ENCODE measurements at regions not wholly inside any gene's neighbourhood (a gene's known extent, or its start where the extent isn't known, plus 50 kb on each side); places are given as distances from the start of the nearest gene placed in this dataset.
"Not testable (repeated sequence)": the region's sequence is repeated elsewhere in the genome, so short reads cannot be mapped to it uniquely, and the experiment has no call there.

DNA sequence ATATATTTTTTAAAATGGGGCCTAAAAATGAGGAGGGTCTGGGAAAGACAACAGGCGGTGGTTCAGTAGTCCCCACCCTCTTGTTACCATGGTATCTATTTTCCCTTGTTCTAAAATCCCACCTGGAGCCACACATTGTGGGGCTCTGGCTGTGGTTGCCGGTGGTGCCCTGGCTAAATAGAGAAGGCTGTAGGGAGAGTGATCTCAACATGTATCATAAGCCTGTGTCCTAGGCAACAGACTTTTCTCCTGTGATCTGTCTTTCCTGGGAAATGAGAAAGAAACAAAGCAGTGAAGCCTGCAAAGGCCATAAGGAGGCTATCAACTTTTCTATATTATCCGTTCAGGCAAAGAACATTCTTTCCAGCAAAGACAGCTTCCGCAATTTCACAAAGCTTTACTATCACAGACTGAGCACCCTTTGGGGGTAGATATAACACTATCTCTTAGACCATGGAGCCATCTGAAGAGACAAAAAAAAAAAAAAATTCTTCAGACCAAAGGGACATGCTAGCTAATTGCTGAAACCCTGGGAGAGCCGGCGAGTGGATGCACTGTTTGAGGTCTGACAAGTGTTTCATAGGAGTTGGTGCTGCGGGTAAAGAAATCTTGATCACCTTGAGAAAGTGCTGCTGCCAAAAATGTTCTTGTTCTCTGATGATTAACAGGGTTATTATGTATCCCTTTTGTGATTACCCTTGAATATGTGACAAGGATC lies 879.2 kb upstream of the DDX18 start:
- DNase-seq: no peak

DNA sequence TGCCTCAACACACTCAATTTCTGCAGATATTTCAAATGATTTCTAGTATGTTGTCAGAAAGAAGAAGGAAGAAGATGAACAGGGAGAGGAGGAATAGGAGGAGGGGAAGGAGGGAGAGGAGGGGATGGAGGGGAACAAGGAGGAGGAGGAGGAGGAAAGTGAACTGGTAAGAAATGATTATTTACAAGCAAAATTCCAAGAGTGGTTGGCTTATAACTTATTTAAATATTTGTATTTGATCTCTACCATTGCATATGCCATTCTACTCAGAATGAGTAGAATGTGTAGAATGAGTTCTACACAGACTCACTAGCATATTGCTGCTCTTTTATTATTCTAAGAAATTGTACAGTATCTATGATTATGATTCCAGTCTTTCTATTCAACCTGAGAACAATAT lies 866.2 kb upstream of the DDX18 start:
- DNase-seq: no peak

DNA sequence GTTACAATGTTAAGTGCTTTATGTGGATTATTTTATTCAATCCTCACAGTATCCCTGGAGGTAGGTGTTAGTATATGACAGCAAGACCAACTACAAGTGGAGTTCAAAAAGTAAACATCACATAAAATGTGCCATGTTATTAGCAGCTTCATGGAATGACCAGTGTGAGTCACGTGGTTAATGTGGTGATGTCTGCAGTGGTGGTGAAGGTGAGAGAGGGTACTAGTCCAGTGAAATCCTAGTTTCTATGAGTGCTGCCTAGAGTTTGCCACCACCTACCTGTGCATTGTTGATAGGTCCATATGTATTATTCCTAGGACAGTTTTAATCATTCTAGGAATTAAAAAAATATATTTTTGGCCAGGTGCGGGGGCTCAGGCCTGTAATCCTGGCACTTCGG lies 865.2 kb upstream of the DDX18 start:
- no peak for DNase-seq

DNA sequence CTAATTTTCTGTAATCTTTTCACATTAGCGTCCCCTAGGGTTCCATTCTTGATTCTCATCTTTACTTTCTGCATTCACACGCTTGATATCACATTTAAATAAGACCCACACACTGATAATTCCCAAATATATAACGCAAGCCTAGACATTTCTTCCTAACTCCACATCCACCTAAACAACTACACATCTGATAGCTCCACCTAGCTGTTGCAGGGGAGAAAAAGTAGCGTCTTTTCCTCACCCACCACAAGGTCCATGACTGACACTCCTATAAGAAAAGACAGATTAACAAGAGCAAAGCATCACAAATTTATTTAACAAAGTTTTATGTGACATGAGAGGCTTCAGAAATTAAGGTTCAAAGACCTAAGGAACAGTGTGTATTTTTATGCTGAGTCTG lies 862.2 kb upstream of the DDX18 start:
- no peak for DNase-seq

DNA sequence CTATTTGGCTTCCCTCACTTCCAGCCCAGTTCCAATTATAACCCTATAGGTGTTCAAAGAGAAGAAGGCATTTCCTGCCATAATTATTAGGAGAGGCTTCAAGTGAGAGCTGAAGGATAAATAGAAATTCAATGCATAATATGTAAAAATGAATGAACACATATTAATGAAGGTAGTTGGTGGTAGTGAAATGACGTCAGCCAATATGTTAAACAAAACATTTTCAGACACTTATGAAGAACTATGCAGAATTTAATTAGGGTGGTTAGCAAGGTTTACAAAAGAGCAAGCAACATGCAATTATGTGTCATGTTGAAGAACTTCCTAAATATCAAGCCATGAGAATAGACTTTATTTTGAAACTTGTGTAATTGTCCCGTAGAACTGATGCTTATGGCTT lies 858.8 kb upstream of the DDX18 start:
- no peak for DNase-seq

DNA sequence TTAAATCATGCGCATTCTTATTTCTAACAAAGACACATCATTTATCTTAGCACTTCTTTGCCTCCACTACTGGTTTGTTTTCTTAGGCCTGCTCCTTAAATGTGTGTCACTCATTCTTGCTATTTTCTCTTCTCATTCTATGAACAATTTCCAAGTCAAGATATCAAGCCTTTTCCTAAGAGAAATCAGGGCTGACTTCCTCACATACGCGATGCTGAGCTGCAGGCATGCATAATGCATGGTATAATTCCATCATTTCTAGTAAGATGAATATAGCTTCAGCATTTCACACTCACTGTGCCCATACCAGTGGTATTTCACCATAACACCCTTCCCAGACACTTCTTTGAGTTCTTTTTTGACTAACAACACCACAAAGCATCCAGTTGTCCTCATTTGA lies 838.9 kb upstream of the DDX18 start:
- DNase-seq: no peak

DNA sequence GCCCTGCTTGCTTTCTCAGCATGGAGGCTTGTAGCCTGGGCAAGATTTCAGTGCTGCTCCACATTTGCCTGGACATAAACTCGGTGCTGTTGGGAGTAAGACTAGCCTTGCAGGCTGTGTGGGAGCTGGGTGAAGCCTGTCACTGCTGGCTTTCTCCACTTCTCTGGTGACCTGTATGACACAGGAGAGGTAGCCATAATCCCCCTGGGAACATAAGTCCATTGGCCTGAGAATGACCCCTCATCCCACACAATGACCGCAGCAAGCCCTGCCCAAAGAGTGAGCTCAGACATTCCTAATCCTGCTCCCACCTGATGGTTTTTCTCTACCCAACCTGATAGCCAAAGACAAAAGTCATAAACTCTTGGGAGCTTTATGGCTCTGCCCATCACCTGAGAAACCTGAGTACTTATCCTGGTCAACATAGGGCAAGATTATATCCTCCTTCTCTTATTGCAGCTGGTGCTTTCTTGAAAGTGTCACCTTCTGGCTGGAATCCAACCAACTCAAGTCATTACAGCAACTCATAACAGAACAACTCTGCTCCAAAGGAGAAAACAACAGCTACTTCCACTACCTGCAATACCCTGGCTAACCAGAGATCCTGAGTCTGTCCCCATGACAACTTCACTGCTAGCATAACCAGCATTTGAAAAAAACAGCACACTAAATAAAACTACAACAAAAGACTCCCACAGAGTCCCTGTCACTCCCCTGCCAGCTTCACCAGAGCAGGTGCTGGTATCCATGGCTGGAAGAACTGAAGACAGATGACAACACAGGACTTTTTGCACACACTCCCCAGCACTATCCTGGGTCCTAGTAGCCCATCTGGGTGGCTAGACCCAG lies 834.4 kb upstream of the DDX18 start:
- DNase-seq: no peak

- DNase-seq: no peak
These were observed 827.0 kb upstream of the DDX18 start for GRCh38 chr2:116987447-116987846.

DNA sequence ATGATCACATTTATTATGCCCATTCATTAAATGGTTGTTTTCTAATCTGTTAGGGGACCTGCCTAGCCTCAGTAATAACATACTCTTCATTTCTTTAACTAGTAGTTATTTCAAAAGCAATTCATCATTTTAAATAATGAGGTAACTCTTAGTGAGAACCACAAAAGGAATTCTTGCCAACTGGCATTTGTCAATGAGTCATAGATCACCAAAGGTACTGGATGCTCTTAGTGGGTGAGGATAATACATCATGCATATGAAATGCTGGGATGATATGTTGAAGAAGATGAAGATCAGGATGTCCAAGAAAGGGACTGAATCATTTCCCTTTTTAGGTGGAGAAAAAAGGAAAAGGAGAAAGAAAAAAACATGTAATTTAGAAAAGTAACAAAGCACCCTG lies 826.2 kb upstream of the DDX18 start:
- DNase-seq: no peak

- no peak for DNase-seq
These were observed 795.1 kb upstream of the DDX18 start for GRCh38 chr2:117019357-117019756.

GRCh38 chr2:117027646-117028045 lies 786.8 kb upstream of the DDX18 start:
- no peak for DNase-seq

- not testable (repeated sequence) for DNase-seq
These were observed 785.8 kb upstream of the DDX18 start for GRCh38 chr2:117028708-117029107.

DNA sequence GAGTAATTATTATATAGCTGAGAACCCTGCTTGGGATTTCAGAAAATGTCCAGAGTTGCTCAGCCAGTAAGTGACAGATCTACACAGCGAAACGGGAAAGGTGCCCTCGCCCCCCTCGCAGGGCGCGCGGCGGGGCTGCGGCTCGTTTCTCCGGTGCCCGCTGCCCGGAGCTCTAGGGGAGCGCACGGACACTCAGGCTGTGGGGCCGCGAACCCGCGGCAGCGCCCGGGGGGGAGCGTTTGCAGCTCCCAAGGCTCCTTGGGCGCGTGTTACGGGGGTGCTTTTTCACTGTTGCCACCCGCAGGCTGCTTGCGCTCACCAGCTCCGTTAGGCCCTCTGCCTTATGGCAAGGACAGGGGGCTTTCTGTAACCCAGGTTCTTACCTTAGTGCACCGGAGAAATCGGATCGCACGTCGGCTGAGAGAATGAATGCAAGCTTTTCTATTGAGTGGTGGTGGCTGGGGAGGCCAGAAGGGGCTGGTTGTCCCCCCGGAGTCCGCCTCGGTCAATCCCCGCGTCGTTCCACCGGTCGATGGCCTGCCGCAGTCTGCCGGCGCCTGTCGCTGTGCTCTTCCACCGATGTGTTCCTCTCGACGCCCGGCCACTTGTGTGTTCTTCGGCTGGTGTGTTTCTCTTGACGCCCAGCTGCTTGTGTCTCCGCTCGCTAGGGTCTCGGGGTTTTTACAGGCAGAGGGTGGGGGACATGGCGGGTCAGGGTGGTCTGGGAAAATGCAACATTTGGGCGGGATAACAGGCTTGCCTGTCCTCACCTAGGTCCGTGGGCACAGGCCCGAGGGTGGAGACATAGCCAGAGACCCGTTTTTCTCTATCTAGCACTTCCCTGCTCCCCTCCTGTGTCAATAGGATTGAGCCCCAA lies 758.8 kb upstream of the DDX18 start:
- no peak for DNase-seq

GRCh38 chr2:117056376-117056748 lies 758.1 kb upstream of the DDX18 start:
- DNase-seq: no peak

DNA sequence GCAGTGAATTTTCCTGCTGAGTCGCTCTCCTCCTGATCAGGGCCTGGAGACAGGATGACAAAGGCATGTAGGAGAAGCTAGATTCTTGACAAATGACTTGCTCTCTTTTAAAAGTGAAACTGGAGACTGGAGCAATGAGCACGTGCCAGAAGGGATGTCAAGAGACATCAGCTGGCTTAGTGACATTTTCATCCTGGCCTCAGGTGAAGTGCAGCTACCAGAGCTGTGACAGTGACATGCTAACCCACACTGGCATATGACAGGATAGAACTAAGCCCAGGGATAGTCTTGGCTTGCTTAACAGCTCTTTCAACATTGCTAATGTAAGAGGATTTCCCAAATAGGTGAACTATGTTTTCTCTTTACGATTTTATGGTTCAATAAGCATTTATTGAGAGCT lies 757.5 kb upstream of the DDX18 start:
- DNase-seq: no peak

GRCh38 chr2:117058366-117058765 lies 756.1 kb upstream of the DDX18 start:
- DNase-seq: no peak

GRCh38 chr2:117064021-117064420 lies 750.5 kb upstream of the DDX18 start:
- no peak for DNase-seq

- DNase-seq: no peak
These were observed 748.6 kb upstream of the DDX18 start for GRCh38 chr2:117065912-117066311.

GRCh38 chr2:117067900-117068299 lies 746.6 kb upstream of the DDX18 start:
- no peak for DNase-seq

GRCh38 chr2:117068371-117068770 lies 746.1 kb upstream of the DDX18 start:
- DNase-seq: no peak

DNA sequence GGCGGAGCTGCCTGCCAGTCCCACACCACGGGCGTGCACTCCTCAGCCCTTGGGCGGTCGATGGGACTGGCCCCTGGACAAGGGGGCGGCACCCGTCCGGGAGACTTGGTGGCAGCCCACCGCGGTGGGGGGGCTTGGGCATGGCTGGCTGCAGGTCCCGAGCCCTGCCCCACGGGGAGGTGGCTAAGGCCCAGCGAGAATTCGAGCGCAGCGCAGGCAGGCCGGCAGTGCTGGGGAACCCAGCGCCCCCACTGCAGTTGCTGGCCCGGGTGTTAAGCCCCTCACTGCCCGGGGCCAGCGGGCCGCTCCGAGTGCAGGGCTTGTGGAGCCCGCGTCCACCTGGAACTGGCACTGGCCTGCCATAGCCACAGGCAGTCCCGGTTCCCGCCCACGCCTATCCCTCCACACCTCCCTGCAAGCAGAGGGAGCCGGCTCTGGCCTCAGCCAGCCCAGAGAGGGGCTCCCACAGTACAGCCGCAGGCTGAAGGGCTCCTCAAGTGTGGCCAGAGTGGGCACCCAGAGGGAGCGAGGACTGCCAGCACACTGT lies 742.9 kb upstream of the DDX18 start:
- DNase-seq: no peak

DNA sequence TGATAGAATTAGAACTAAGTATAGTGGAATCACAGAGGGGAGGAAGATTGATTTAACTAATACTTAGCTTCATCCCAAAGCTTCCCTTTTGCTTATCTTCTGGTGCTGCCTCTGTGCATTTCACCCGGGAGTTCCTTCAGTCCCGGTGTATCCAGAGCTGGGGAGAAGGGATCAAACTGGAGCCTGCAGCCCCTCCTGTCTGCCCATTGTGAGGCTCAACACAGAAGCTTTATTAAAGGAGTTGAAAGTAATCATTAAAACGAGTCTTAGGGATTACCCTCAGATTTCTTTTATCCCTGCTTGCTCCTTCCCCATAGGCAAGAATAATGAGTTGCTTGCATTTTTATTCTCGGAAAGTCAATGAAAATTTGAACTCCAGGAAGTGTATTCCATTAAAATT lies 739.7 kb upstream of the DDX18 start:
- no peak for DNase-seq

DNA sequence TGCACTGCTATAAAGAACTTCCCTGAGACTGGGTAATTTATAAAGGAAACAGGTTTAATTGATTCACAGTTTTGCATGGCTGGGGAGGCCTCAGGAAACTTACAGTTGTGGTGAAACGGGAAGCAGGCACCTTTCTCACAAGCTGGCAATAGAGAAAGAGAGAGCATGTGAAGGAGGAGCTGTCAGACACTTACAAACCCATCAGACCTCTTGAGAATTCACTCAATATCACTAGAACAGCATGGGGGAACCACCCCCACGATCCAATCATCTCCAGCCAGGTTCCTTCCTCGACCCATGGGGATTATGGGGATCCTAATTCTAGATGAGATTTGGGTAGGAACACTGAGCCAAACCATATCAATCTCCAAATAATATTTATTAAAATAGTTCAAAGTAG lies 729.2 kb upstream of the DDX18 start:
- DNase-seq: no peak
